ENCODE measurements at regions not wholly inside any gene's neighbourhood (a gene's known extent, or its start where the extent isn't known, plus 50 kb on each side); places are given as distances from the start of the nearest gene placed in this dataset.

DNA sequence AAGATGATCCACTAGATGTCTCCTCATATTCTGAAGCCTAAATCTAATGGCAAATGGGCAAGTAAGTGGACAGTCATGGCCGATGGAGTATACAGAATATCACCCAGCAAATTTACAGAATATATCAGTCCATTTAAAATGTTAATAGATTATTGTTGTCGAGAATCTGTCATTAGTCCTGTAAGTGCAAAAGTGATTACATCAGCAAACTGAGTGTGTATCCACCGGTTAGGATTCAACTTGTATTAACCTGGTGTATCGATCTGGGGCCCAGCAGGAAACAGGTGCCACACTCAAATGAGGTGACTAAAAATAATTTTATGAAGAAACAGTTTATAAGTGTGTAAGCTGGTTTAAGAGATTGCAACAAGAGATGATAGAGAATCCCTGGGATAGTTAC, 367.9 kb upstream of the FAM47C start:
- TF ChIP-seq, protein P1, sequence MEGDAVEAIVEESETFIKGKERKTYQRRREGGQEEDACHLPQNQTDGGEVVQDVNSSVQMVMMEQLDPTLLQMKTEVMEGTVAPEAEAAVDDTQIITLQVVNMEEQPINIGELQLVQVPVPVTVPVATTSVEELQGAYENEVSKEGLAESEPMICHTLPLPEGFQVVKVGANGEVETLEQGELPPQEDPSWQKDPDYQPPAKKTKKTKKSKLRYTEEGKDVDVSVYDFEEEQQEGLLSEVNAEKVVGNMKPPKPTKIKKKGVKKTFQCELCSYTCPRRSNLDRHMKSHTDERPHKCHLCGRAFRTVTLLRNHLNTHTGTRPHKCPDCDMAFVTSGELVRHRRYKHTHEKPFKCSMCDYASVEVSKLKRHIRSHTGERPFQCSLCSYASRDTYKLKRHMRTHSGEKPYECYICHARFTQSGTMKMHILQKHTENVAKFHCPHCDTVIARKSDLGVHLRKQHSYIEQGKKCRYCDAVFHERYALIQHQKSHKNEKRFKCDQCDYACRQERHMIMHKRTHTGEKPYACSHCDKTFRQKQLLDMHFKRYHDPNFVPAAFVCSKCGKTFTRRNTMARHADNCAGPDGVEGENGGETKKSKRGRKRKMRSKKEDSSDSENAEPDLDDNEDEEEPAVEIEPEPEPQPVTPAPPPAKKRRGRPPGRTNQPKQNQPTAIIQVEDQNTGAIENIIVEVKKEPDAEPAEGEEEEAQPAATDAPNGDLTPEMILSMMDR (IDR thresholded peaks at IDR 0.05) = no peak
- Histone ChIP-seq H3K27ac (no peak overlapping the region), H3K4me3 (no peak overlapping the region)
- DNase-seq (ENCODE audit: low spot score) = no peak

DNA sequence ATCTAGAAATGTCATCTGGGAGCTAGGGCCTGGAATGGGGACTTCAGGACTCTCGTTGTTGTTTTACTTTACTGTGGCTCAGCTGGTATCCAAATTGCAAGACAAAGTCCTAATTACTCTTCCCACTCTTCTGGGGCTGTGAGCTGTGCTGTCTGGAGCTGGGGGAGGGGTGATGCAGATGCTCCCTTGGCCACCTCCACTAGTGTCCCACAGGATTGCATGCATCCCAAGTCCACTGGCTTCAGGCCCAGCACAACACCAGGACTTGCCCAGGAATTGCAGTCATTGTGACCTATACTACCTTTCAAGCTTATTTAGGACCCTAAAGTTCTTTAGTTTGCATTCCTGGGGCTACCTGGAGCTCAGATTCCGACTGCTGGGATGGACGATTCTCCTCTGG, 366.1 kb upstream of the FAM47C start:
- TF ChIP-seq, protein P1 (IDR thresholded peaks at IDR 0.05) = no peak
- no peak overlapping the region for H3K4me3 ChIP-seq
- no peak for DNase-seq (ENCODE audit: low spot score)
- H3K27ac ChIP-seq = no peak overlapping the region

DNA sequence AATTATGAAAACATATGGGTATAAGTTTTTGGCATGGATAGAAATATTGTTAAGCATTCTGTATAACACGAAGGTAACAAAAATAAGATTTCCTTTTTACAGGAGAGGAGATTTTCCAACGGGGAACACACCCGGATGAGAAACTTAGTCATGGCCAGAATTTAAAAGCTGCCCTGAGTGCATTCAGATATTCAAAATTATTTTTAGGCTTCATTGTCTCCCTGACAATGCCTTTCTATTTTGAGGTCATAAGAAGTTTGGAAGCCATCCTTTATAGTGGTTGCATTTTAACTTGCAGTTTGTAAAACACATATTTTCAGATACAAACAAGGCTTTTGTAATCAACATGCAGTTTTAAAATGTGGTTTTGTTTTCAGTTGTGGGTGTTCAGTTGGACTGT, 357.5 kb upstream of the FAM47C start:
- no peak overlapping the region for H3K4me3 ChIP-seq
- TF ChIP-seq, protein P1 (IDR thresholded peaks at IDR 0.05) = no peak
- H3K27ac ChIP-seq = no peak overlapping the region
- no peak for DNase-seq (ENCODE audit: low spot score)

DNA sequence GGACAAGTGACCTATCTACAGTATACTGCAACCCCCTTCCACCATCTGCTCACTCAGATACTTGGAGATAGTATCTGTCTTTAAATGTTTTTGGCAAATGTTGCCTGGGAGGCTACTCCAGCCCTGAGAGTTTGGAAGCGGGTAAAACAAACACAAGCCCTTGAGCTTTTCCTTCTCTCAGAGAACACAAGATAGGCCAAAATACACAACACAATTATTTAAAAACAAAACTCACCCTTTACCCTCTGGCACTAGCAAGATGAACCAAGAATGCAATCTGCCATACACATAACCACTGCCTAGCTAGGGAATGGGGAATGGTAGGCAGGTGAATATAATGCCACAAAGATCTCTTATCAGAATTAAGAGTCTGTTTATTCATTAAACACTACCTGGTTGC, 324.7 kb upstream of the FAM47C start:
- Histone ChIP-seq H3K4me3 (no peak overlapping the region), H3K27ac (no peak overlapping the region)
- TF ChIP-seq, protein P1 (IDR thresholded peaks at IDR 0.05) = no peak
- DNase-seq (ENCODE audit: low spot score) = no peak

DNA sequence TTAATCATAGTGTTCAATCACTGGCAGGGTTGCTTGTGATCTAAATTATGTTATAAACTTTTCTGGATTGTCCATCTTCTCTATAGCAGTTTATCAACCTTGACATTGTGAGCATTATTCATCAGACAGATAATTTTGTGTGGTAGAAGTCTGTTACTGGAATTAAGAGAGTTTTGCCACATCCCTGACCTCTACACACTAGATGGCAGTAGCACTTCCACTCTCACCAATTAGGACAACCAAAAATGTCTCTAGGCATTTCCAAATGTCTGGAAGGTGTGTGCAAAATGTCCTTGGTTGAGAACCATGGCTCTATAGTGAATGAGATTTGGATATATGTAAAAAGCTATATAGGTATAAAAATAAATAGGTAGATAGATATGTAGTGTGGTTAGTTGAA, 324.1 kb upstream of the FAM47C start:
- TF ChIP-seq, protein P1 (IDR thresholded peaks at IDR 0.05) = no peak
- no peak for DNase-seq (ENCODE audit: low spot score)
- Histone ChIP-seq H3K4me3 (no peak overlapping the region), H3K27ac (no peak overlapping the region)

DNA sequence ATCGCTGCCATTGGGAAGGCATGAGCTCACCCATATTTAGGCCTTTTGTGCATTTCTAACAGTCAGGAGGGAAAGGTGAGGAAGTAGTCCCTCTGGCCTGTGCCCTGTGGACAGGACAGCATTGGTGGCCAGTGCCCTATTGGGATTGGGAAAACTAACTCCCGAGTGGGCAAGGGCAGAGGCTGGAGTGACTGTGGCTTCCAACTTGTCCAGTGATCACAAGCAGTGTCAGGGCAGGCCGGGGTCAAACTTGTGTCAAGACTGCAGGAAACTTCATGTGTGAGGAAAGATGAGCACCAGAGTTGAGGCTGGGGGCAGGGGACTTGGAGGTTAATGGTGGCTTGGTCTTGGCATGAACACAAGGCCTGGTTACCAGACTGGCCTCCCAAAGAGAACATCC, 286.2 kb upstream of the FAM47C start:
- Histone ChIP-seq H3K4me3 (no peak overlapping the region), H3K27ac (no peak overlapping the region)
- TF ChIP-seq, protein P1 (IDR thresholded peaks at IDR 0.05) = no peak
- DNase-seq (ENCODE audit: low spot score) = no peak

DNA sequence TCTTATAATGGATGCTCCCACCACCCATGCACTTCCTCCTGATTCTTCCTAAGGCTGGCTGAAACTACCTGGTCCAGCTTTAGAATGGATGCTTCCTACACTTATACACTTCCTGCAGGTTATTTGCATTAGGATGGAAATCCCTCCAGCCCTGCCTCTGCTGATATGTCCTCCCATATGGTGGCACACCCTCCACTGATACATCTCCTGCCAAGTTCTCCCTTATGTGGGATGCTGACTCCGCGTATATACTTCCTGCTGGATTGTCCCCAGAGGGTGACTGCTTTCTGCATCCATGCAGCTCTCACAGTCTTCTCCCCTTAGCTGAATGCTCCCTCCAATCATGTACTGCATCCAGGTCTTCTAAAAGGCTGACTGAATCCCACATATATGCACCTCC, 254.6 kb upstream of the FAM47C start:
- Histone ChIP-seq H3K27ac (no peak overlapping the region), H3K4me3 (no peak overlapping the region)
- DNase-seq (ENCODE audit: low spot score) = no peak
- TF ChIP-seq, protein P1 (IDR thresholded peaks at IDR 0.05) = no peak

Measured in coronary artery (tissue), 2 donors.